GM21737 (cell line): ENCODE measurements at regions not wholly inside any gene's neighbourhood (a gene's known extent, or its start where the extent isn't known, plus 50 kb on each side); places are given as distances from the start of the nearest gene placed in this dataset.

Source experiments
- ATAC-seq: cut with Tn5 transposase; IDR thresholded peaks from one replicate; pipeline ENCODE4 v1.9.1; 2021; ENCODE audit warnings: mild to moderate bottlenecking, moderate library complexity; ENCODE audit not compliant: unreplicated experiment

DNA sequence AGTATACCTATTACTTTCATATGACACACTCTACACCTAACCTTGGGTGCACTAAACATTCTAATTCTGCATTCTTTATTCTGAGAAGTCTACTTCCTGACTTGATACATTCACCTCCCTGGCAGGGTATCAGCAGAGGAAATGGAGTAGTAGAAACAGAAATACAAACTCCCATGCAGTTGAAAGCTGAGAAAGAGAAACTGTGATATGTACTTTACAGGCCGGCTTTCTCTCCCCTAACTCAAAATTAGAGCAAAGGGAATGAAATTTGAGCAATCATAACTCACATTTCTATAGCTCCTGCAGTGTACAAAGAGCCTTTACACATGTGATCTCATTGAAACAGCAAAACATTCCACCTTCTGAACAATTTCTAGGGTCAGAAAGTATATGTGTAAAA is 135.5 kb upstream of the COL8A1 start:
- ATAC-seq: no peak

DNA sequence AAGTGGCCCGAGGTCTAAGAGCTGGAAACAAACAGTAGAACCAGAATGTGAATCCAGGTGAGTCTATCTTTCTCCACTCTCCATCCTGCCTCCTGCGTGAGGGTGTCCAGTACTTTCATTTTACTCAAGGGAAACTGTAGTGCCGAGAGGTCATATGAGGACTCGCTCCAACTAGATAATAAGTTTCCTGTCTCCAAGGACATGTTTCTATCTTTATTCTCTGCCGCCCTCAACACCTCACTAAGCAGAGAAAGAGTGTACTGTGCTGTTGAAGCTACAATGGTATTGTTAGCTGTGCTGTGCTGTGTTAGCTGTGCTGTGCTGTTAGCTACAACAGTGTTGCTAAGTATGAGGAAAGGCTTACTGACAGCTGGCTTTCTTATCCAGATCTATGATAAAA is 137.9 kb upstream of the COL8A1 start:
- no peak for ATAC-seq

DNA sequence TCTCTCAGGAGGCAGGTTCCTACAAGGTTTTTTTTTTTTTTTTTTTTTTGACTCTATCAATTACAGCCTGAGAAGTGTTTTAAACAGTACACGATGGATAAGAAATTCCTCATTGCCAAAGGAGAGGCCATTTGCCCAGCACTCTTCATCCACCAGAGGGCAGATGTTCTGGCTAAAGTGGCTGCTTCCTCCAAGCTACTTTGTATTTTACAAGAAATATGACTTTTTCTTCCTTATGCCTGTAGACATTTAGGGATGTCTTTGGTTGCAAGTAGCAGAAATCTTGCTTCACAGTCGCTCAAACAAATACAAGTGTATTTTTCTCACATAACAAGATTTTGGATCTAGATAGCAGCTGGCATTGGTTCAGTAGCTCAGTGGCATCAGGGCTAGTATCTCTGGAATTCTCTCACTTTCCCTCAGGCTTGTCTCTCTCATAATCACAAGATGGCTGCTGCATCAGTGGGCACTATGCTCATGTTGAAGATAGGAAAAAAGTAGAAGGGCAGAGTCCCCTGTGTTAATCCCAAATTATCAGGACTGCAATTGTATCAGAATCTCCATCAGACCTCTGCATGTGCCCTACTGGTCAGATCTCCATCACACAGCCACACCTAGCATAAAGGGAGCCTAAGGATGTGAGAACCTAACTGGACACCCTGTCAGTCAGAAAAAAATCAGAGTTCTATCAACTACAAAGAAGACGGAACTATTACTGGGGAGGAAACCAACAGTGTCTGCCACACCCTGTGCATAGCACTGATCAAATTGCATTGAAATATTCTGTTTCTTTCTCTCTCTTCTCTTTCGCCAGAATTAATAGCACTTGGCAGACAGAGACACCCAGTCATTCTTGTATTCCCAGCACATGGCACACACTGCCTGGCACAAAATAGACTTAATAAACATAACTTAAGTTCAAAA is 138.9 kb upstream of the COL8A1 start:
- ATAC-seq: no peak

DNA sequence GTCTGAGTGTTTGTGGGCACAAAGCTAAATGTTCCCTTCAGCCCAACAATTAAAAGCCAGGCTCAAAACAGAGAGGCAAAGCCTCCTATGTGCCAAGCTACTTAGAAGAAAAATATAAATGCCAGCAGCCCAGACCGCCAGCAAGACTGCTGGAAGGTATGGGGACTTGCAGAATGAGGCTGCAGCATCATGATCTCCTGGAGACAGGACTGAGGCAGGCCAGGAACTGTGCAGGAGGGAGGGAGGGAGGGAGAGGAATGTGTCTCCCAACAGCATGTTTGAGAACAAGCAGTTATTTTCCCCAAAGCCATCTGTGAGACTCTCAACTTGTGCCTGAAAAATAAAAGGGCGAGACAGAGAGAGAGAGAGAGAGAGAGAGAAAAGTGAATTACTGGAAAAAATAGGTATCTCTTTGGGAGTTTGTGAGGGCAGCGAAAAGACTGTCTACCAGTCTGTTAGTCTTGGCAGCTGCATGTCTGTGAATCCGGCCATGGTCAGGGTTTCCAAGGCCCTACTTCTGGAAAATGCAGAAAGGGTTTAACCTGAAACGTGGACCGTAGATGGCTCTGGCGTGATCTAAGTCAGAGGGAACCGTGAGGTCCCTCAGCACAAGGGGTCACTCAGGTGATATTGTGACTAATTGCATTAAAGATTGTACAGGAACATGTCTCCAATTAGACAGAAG is 139.7 kb upstream of the COL8A1 start:
- no peak for ATAC-seq

DNA sequence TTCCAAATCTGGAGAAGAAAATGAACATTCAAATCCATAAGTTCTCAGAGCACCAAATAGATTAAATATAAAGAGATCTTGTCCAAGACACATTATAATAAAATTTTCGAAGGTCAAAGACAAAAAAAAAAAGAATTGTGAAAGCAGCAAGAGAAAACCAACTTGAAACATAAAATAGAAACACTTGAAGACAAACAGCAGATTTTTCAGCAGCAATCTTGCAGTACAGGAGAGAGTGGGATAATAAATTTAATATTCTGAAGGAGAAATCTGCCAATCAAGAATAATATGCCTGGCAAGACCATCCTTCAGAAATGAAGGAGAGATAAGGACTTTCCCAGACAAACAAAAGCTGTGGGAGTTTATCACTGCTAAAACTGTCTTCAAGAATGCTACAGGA is 150.5 kb upstream of the COL8A1 start:
- no peak for ATAC-seq

DNA sequence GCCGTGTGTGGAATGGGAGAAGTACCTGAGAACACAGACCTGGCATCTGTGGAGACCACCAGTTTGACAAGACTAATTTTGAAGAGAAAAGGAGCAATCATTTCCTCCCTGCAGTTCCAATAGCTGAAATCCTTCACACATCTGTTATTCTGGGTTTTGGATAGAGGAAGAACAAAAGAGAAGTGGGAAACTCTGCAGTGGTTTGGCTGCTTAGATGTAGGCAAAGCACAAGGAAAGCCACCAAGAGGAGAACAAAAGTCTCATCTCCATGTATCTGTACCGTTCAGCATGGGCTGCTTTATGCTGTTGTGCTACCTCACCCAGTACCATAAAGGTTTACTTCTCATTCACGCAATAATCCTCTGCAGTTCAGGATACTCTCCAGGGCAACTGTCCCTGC is 153.1 kb upstream of the COL8A1 start:
- no peak for ATAC-seq

DNA sequence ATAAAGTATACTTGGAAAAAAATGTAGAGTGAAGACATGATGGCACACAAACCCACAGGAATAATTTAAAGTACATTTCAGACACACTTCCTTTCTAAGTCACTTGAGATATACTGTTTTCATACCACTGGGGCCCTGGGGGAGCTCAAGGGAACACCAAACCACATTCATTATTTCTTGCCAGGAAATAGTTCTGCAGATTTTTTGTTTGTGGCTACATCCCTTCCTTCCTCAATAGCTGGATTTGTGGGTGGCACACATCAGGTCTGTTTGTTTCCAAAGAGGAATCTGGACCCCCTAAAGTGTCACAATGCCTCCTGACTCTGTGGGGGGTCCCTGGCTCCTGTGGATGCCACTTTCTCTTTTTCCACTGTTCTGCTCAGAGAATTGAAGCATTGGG is 153.5 kb upstream of the COL8A1 start:
- ATAC-seq: no peak

DNA sequence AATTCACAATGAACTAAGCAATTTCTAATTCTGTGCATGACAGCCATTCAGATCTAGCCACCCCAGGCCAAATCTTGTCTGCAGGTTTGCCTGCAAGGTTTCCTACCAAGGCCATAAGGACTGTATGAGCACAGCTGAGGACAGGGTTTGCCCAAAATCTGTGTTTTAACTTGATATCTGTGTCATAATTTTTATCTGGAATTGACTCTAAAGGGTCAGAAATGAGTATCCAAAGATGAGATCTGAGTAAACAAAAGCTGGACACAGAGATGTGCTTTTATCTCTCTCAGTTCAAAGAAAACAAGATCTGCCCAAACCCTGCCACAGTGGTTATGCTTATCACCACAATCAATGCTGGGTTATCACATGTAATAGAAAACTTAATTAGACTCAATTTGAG is 154.6 kb upstream of the COL8A1 start:
- ATAC-seq: no peak

DNA sequence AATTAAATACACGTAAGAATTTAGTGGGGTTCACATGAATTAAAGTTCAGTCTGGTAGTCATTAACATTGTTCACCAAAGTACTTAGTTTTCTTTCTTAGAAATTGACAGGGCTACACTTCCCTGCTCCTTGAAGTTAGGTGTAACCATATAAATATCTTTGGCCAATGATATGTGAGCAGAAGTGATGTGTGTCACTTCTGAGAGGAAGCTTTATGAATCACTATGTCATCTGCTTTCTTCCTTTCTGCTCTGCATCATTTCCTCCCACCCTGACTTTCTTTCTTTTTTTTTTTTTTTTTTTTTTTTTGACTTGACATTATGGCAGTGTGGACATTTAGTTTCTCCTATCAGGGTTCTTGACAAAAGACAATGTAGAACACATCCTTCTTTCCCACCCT is 156.2 kb upstream of the COL8A1 start:
- no peak for ATAC-seq

DNA sequence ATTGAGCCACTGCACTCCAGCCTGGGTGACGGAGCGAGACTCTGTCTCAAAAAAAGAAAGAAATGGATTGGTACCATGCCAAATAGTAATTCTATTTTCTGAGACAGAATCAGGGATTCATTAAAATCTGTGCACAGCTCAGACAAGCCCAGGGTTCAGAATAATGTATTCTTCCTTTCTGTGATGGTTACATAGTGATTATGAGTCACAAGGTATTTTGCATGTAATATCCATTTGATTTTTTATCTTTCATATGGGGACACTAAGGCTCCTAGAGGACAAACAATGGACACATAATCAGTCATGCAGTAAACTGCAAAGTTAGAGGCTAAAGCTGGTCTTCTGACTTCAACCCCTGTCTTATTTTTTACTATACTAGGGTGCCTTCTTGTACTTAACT is 156.8 kb upstream of the COL8A1 start:
- no peak for ATAC-seq

DNA sequence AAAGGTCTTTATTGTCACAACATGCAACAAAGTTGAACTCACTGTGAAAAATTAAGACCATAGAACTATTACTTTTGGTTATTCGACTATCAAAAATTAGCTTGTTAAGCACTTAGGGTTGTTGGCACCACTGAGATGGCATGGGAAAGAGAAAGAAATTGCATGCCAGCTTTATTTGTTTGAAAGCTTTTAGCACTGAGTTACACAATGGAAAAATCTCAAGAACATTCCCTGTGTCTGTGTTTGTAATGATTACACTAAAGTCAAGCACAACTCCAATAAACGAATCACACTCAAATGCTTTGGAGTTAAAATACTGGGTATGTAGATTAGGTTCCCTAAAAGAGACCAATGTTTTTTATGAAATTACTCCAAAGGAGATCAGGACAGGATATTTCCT is 158.6 kb upstream of the COL8A1 start:
- ATAC-seq: no peak

DNA sequence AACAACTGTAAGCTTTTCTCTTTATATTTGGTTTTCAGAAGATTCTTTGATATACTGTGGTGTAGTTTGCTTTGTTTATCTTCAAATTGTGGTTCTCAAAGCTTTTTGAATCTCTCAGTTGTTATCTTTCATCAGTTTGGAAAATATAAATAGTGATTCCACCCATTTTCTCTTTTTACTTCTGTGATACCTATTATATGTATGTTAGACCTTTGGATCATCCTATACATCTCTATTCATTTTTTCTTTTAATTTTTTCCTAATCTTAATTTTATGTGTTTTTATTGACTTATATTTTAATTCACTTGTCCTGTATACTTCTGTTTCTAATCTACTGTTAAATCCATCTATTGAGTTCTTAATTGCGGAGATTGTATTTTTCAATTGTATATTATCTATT is 160.7 kb upstream of the COL8A1 start:
- ATAC-seq: no peak

DNA sequence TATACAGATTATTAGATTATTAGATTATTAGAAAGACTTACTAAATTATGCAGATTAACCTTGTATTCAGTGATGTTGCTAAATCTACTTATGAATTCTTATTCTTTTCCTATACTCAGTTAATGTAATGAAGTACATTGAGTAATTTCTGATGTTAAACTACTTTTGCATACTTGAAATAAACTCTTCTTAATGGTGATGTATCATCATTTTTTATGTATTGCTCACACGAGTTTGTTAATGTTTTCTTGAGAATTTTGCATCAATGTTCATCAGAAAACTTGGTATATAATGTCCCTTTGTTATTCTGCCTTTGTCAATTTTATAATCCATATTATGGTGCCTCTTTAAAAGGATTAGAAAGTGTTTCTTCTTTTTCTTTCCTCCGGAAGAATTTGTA is 163.2 kb upstream of the COL8A1 start:
- no peak for ATAC-seq

DNA sequence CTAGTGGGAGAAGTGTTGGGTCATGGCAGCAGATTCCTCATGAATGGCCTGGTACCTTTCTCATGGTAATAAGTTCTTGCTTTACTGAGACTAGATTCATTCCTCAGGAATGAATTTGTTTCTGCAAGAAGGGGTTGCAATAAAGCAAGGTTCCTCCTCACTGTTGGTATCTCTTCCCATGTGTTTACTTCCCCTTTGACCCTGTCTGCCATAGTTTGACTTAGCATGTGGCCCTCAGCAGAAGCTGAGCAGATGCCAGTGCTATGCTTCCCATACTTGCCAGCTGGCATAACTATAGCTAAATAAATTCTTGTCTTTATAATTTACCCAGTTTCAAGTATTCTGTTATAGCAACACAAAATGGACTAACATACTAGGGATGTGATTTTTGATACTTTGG is 163.6 kb upstream of the COL8A1 start:
- no peak for ATAC-seq

DNA sequence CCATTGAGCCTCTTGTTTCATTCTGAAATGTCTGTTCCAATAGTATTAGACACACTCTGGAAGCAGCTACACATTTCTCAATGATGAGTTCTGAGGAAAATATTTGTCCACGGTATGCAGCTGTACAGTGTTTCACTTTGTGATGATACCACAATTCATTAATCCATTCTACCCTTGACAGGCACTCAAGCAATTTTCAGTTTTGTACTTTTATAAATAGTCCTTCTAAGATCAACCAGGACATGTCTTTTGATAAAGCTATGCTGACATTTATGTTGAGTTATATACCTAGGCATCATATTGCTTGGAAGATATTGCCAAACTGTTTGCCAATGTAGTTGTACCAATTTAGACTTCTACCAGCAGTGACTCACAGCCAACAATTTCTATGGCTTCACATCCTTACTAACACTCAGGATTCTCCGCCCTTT is 165.1 kb upstream of the COL8A1 start:
- no peak for ATAC-seq

DNA sequence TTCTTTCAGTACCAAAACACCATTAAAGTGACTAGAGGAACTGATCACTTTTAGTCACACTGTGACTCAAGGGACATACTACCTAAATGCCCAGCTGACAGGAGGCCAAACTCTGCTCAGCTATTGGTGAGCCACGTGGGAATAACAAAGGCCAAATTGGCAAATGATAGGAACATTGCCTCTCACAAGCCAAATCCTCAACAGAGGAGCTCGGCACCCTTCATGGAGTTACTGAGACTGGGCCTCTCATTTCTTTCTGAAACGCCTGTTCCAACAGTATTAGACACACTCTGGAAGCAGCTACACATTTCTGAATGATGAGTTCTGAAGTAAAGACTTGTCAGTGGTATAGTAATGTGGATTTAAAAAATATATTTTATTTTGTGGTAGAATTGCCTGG is 166.0 kb upstream of the COL8A1 start:
- no peak for ATAC-seq

DNA sequence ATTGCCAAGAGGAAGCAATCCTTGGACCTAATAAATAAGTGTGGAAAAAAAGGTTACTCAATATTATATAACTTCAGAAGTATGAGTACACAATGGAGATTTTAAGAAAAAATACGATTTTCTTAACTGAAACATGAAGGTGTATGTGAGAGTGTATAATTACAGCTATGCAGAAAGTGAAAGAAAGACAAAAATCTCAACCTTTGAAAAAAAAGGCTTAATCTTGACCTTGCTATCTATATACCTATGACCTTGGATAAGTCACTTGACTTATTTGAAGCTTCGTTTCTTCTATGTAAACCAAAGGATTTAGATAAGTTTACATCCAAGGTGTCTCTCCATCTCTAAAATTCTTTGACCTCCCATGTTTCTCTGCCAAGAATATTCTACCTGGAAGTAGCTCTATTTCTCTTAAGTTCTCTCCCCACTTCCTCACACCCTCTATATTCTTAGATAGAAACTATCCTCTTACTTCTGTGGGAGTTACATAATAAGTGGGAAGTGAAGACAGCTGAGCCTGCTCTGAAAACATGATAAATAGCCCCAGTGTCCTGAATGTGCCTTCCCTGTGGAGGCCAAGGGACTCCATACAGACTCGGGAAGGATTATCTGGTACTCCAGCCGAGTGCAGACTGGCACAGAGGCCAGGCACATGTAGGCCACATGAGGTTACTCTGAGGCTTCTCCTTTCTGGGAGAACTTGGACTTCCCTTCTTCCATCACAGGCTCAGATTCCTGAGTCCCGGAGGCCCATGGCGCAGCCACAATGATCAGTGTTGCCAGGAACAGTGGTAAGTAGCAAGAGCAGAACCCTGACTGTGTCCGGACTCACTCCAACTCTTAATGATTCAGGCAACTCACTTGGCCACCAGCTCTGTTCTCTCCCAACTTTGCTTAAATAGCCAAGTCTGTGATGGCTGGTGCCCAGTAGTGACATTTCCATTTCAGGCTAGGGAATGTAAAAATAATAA is 166.8 kb upstream of the COL8A1 start:
- no peak for ATAC-seq

DNA sequence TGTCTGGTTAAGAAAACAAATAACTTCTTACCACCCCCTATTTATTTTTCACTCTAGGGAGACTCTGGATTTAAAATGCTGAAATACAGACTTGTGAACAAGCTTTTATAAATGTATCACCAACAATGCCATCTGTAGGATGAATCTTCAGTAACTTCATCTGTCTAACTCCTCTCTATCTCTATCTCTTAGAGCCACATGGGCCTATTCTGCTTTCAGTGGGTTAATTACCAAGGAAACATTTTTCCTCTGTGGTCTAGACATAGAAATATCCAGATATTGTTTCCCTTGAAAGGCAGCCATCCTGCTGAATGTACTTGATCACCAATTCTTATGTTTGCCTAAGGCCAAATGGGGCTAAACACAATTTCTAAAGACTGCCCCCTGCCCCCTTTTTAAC is 167.6 kb upstream of the COL8A1 start:
- no peak for ATAC-seq

DNA sequence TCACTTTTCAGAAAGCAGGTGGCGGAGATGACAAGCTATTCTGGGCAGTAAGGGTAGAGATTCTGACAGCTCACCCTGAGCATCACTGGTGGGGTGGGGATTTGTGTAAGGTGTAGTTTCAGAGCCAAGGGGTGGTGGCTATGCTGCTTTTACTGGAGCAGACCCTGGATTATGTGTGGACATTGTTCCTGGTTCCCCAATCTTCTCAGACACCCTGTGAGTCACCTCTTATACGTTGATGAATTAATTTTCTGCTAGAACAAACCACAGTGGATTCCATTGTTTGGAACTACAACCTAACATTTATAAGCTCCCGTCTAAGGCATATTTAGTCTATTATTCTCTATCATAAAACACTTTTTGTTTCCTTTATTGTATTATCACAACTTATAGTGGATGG is 169.5 kb upstream of the COL8A1 start:
- ATAC-seq: no peak

DNA sequence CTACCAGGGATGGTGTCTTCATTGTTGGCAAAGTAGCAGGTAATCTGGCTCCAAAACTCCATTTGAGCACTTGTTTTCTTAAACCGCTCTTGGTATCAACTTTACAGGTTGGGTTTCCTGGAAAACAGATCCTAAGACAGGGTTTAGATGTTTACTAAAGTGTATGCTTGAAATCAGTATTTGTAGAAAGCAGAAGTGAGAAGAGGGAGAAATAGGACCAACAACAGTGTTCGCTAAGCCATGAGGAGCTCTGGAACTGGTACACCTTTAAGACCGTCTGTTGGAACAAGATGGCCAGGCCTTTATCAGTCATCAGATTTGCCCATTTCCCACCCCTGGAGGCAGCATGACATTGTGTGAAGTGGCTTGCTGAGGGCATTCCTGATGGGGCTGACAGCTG is 171.0 kb upstream of the COL8A1 start:
- ATAC-seq: no peak

DNA sequence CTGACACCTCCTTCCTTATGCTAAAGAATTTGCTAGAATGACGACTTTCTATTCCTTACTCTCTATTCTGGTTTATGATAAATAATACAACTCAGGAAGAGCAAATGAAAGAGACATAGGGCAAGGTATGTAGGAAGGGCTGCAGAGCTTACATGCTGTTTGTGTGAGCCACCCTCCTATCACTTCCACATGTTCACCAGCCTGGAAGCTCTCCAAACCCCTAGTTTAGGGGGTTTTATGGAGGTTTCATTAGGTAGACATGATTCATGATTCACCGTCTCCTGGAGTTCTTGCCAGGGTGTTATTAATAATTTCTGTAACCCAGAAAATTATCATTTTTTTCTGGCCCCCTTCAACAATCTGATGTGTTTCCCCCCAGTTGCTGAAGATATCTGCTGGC is 172.1 kb upstream of the COL8A1 start:
- no peak for ATAC-seq
